Heart left ventricle (tissue), 13 donors: ENCODE measurements at regions not wholly inside any gene's neighbourhood (a gene's known extent, or its start where the extent isn't known, plus 50 kb on each side); places are given as distances from the start of the nearest gene placed in this dataset.

Experiments
- CTCF ChIP-seq, 12 donors: fragments of 200-600 bp; sonication (generic) in 4 of 12; IDR thresholded peaks; one replicate each; pipeline versions ENCODE4 v1.5.0 to v1.8.0; 2018 to 2022; ENCODE audit warnings: antibody characterized with exemption in 12 of 12, mild to moderate bottlenecking in 5 of 12
- POLR2A ChIP-seq, 2 donors: fragments of 450-650 bp; IDR thresholded peaks; one replicate each; pipeline ENCODE4 v1.6.1; 2017; ENCODE audit warnings: antibody characterized with exemption in 2 of 2, mild to moderate bottlenecking in 2 of 2, moderate library complexity in 2 of 2
- donor health status: ischemic (EF 13 %, LVEDD 7.1; RV severe dilation, severe dysfunction).
- donor health status: DM: no; HTN: yes; CAD: no.
- donor health status: DM: no; HTN: no; CAD: no.
- donor health status: ischemic (EF 25% LVEDD 6.9; RV normal size, moderate dysfunction).
- donor health status: ischemic (EF 25% LVEDD 5.7; RV mildly dilated, moderate dysfunction).
- donor health status: ischemic (EF 35%, LVEDD 5.7; RV mildly dilated, moderate dysfunction).
- donor health status: nonischemic (EF 11% LVEDD 7.7; RV severe dilation, severe dysfunction).
- donor health status: DM: yes; HTN: yes; CAD: no.
- donor health status: PGD.
- donor health status: ischemic (EF 29% LVEDD 5.4; RV normal size, mild dysfunction).
- donor health status: nonischemic (EF 23%, LVEDD 6.1; RV moderate dilation, normal function).

GRCh38 chr3:99315896-99316295 lies 322.5 kb upstream of the COL8A1 start:
- TF ChIP-seq CTCF (IDR thresholded peaks at IDR 0.05) (no peak), POLR2A (IDR thresholded peaks at IDR 0.05) (no peak)
